ENCODE measurements at regions not wholly inside any gene's neighbourhood (a gene's known extent, or its start where the extent isn't known, plus 50 kb on each side); places are given as distances from the start of the nearest gene placed in this dataset.
"Not testable (repeated sequence)": the region's sequence is repeated elsewhere in the genome, so short reads cannot be mapped to it uniquely, and the experiment has no call there.

GRCh38 chr2:145782607-145783006 is 1262.7 kb upstream of the ZEB2 start:
- not testable (repeated sequence) for DNase-seq (ENCODE audit: low spot score)

- DNase-seq (ENCODE audit: low spot score): no peak
Measured at GRCh38 chr2:145777914-145778313, 1258.0 kb upstream of the ZEB2 start.

GRCh38 chr2:145777297-145777696 is 1257.4 kb upstream of the ZEB2 start:
- DNase-seq (ENCODE audit: low spot score): peak; percentile 17

GRCh38 chr2:145775591-145775990 is 1255.7 kb upstream of the ZEB2 start:
- DNase-seq (ENCODE audit: low spot score): no peak

GRCh38 chr2:145771525-145771924 is 1251.6 kb upstream of the ZEB2 start:
- DNase-seq (ENCODE audit: low spot score): no peak

- DNase-seq (ENCODE audit: low spot score): no peak
Measured at GRCh38 chr2:145769011-145769716, 1249.2 kb upstream of the ZEB2 start.

GRCh38 chr2:145765874-145766273 is 1246.0 kb upstream of the ZEB2 start:
- DNase-seq (ENCODE audit: low spot score): no peak

- DNase-seq (ENCODE audit: low spot score): no peak
Measured at GRCh38 chr2:145764631-145765030, 1244.7 kb upstream of the ZEB2 start.

GRCh38 chr2:145760781-145761649 is 1241.1 kb upstream of the ZEB2 start:
- no peak for DNase-seq (ENCODE audit: low spot score)

- no peak for DNase-seq (ENCODE audit: low spot score)
Measured at GRCh38 chr2:145759228-145759915, 1239.5 kb upstream of the ZEB2 start.

GRCh38 chr2:145757503-145758246 is 1237.8 kb upstream of the ZEB2 start:
- DNase-seq (ENCODE audit: low spot score): no peak

GRCh38 chr2:145755019-145755837 is 1235.3 kb upstream of the ZEB2 start:
- peak; percentile 18 for DNase-seq (ENCODE audit: low spot score)

- DNase-seq (ENCODE audit: low spot score): peak; percentile 6
Measured at GRCh38 chr2:145753966-145754365, 1234.0 kb upstream of the ZEB2 start.

GRCh38 chr2:145753041-145753608 is 1233.2 kb upstream of the ZEB2 start:
- no peak for DNase-seq (ENCODE audit: low spot score)

GRCh38 chr2:145752091-145752806 is 1232.3 kb upstream of the ZEB2 start:
- peak; percentile 50 for DNase-seq (ENCODE audit: low spot score)

- no peak for DNase-seq (ENCODE audit: low spot score)
Measured at GRCh38 chr2:145751629-145752028, 1231.7 kb upstream of the ZEB2 start.

- DNase-seq (ENCODE audit: low spot score): no peak
Measured at GRCh38 chr2:145751155-145751554, 1231.2 kb upstream of the ZEB2 start.

- no peak for DNase-seq (ENCODE audit: low spot score)
Measured at GRCh38 chr2:145750612-145751011, 1230.7 kb upstream of the ZEB2 start.

GRCh38 chr2:145750144-145750543 is 1230.2 kb upstream of the ZEB2 start:
- no peak for DNase-seq (ENCODE audit: low spot score)

GRCh38 chr2:145749556-145749955 is 1229.6 kb upstream of the ZEB2 start:
- no peak for DNase-seq (ENCODE audit: low spot score)

All from SW480 (cell line).